ENCODE measurements at regions not wholly inside any gene's neighbourhood (a gene's known extent, or its start where the extent isn't known, plus 50 kb on each side); places are given as distances from the start of the nearest gene placed in this dataset.

DNA sequence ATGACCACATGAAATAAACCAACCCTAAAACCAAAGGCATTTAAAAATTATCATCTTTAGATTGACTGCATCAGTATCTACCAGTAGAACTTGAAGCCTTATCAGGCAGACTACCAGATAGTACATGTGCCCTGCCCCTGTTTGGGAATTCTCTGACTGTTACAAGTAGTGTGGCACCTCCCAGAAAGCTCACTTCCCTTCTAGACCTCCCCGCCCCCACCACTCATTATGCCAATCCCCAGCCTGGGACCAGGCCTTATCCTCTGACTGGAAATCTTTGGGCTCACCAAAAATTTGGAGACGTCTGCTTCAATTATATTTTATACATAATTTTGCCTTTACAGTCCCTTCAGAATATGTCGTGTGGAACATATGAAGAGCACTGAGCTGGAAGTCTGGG lies 155.6 kb downstream of the TFAP2B start:
- no peak for DNase-seq (ENCODE audit: low read depth, low spot score)
- Histone ChIP-seq H3K27ac (ENCODE audit: control insufficient read depth, insufficient read depth, low read length) (no peak overlapping the region), H3K4me1 (ENCODE audit: control insufficient read depth, extremely low read depth, insufficient read depth, low read length) (no peaks in the 10 kb centered on the region), H3K9ac (ENCODE audit: control insufficient read depth, extremely low read depth, insufficient read depth, low read length) (no peak overlapping the region), H3K4me3 (ENCODE audit: control insufficient read depth in 2 of 3, extremely low read depth in 1 of 3, insufficient read depth in 2 of 3, low read depth in 1 of 3, low read length in 3 of 3) (no peak overlapping the region), H2AFZ (ENCODE audit: control insufficient read depth, low read length) (no peak overlapping the region), H4K20me1 (ENCODE audit: control insufficient read depth, extremely low read depth, insufficient read depth, low read length) (no peaks in the 10 kb centered on the region), H3K4me2 (ENCODE audit: control insufficient read depth, extremely low read depth, insufficient read depth, low read depth, low read length) (no peak overlapping the region), H3K9me1 (ENCODE audit: control insufficient read depth, extremely low read depth, insufficient read depth, low read length) (no peaks in the 10 kb centered on the region), H3K79me2 (ENCODE audit: control insufficient read depth, insufficient read depth, low read length) (no peaks in the 10 kb centered on the region), H3K36me3 (ENCODE audit: control insufficient read depth in 2 of 2, extremely low read depth in 1 of 2, insufficient read depth in 2 of 2, low read length in 2 of 2) (no peaks in the 10 kb centered on the region), H3K27me3 (ENCODE audit: control insufficient read depth, extremely low read depth, insufficient read depth, low read length) (no peaks in the 10 kb centered on the region), H3K9me3 (ENCODE audit: control insufficient read depth, low read depth, low read length) (no peaks in the 10 kb centered on the region)
- no peak for FAIRE-seq
- no peak for TF ChIP-seq EZH2 (IDR thresholded peaks at IDR 0.05; ENCODE audit: low read length)
- TF ChIP-seq, protein P1, sequence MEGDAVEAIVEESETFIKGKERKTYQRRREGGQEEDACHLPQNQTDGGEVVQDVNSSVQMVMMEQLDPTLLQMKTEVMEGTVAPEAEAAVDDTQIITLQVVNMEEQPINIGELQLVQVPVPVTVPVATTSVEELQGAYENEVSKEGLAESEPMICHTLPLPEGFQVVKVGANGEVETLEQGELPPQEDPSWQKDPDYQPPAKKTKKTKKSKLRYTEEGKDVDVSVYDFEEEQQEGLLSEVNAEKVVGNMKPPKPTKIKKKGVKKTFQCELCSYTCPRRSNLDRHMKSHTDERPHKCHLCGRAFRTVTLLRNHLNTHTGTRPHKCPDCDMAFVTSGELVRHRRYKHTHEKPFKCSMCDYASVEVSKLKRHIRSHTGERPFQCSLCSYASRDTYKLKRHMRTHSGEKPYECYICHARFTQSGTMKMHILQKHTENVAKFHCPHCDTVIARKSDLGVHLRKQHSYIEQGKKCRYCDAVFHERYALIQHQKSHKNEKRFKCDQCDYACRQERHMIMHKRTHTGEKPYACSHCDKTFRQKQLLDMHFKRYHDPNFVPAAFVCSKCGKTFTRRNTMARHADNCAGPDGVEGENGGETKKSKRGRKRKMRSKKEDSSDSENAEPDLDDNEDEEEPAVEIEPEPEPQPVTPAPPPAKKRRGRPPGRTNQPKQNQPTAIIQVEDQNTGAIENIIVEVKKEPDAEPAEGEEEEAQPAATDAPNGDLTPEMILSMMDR (optimal IDR thresholded peaks at IDR 0.05 in 1 of 3, IDR thresholded peaks at IDR 0.05 in 1 of 3, conservative IDR thresholded peaks at IDR 0.05 in 1 of 3; ENCODE audit: extremely low read depth in 1 of 3, insufficient read depth in 2 of 3, low read length in 3 of 3), result no peak
- dilution Hi-C loops (cut with MboI; ENCODE audit: extremely low pct_ligation_motif_present, low sequenced_read_pairs), result no loop called here

DNA sequence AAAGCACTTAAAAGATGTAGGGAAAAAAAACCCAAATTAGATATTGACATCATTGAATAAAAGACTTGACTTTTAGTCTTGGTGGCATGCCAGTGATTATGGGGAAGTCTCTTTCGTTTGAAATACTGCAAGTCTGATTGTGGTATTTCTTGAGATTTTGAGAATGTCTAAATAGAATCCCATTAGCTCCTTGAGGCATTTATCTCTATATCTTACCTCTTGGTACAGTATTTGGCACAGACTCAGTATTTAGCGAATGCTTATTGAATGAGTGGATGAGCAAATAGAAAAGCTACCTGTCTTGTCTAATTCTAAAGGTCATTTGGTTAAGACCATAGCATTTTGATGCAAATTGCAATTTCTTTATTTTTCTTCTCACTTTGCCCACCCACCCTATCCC lies 156.5 kb downstream of the TFAP2B start:
- no peaks in the 10 kb centered on the region for H3K9me3 ChIP-seq (ENCODE audit: control insufficient read depth, low read depth, low read length)
- H3K36me3 ChIP-seq (ENCODE audit: control insufficient read depth in 2 of 2, extremely low read depth in 1 of 2, insufficient read depth in 2 of 2, low read length in 2 of 2), result no peaks in the 10 kb centered on the region
- no peaks in the 10 kb centered on the region for H3K4me1 ChIP-seq (ENCODE audit: control insufficient read depth, extremely low read depth, insufficient read depth, low read length)
- H3K4me3 ChIP-seq (ENCODE audit: control insufficient read depth in 2 of 3, extremely low read depth in 1 of 3, insufficient read depth in 2 of 3, low read depth in 1 of 3, low read length in 3 of 3), result no peak overlapping the region
- no peak for TF ChIP-seq EZH2 (IDR thresholded peaks at IDR 0.05; ENCODE audit: low read length)
- TF ChIP-seq, protein P1 (optimal IDR thresholded peaks at IDR 0.05 in 1 of 3, IDR thresholded peaks at IDR 0.05 in 1 of 3, conservative IDR thresholded peaks at IDR 0.05 in 1 of 3; ENCODE audit: extremely low read depth in 1 of 3, insufficient read depth in 2 of 3, low read length in 3 of 3), result no peak
- no peaks in the 10 kb centered on the region for H3K79me2 ChIP-seq (ENCODE audit: control insufficient read depth, insufficient read depth, low read length)
- H3K9ac ChIP-seq (ENCODE audit: control insufficient read depth, extremely low read depth, insufficient read depth, low read length), result no peak overlapping the region
- H3K9me1 ChIP-seq (ENCODE audit: control insufficient read depth, extremely low read depth, insufficient read depth, low read length), result no peaks in the 10 kb centered on the region
- H3K4me2 ChIP-seq (ENCODE audit: control insufficient read depth, extremely low read depth, insufficient read depth, low read depth, low read length), result no peak overlapping the region
- no peaks in the 10 kb centered on the region for H4K20me1 ChIP-seq (ENCODE audit: control insufficient read depth, extremely low read depth, insufficient read depth, low read length)
- H2AFZ ChIP-seq (ENCODE audit: control insufficient read depth, low read length), result no peak overlapping the region
- DNase-seq (ENCODE audit: low read depth, low spot score), result no peak
- dilution Hi-C loops (cut with MboI; ENCODE audit: extremely low pct_ligation_motif_present, low sequenced_read_pairs), result no loop called here
- FAIRE-seq, result no peak
- H3K27ac ChIP-seq (ENCODE audit: control insufficient read depth, insufficient read depth, low read length), result no peak overlapping the region
- H3K27me3 ChIP-seq (ENCODE audit: control insufficient read depth, extremely low read depth, insufficient read depth, low read length), result no peaks in the 10 kb centered on the region

All from keratinocyte (primary cell).